Left renal cortex interstitium (tissue), 4 donors: ENCODE measurements at regions not wholly inside any gene's neighbourhood (a gene's known extent, or its start where the extent isn't known, plus 50 kb on each side); places are given as distances from the start of the nearest gene placed in this dataset.

Experiments
- DNase-seq, 4 donors: peaks; one replicate each; pipeline ENCODE4 v3.0.0-alpha.2; 2013; ENCODE audit warnings: low read depth in 4 of 4, low spot score in 2 of 4, missing footprints in 1 of 4

DNA sequence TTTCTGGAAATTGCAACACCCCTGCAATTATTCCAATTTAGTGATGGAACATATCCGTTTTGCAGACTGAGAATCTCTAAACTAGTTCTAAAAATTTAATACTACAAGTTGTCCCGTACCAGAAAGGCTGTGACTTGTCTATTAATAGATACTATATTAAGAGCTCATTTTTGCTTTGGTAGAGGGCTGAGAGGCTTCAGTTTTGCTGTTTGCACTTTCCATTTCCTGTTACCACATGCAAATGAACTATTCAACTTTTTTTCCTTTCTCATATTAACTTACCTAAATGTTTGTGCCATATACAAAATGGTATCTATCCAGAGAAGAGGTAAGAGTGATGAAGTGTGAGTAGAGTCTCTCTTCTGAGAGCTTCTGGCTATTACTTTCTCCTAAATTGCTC lies 101.5 kb upstream of the CRBN start:
- DNase-seq, result no peak

DNA sequence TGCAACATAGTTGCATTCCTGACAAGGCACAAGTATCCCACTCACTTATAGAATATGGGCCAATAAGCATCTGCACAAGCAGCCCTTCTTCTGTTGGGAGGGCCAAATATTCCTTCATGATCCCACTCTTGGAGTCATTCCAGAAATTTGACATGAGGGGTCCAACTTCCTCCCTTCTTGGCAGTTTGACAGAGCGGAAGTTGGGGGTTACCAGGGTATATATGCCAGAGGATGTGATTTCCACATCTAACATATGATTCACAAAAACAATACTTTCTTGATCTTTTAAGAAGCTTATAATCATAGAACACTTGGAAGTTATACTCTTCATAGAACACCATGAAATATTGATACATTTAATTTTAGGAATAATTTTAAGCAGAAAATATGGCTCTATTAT lies 100.9 kb upstream of the CRBN start:
- DNase-seq, result no peak

DNA sequence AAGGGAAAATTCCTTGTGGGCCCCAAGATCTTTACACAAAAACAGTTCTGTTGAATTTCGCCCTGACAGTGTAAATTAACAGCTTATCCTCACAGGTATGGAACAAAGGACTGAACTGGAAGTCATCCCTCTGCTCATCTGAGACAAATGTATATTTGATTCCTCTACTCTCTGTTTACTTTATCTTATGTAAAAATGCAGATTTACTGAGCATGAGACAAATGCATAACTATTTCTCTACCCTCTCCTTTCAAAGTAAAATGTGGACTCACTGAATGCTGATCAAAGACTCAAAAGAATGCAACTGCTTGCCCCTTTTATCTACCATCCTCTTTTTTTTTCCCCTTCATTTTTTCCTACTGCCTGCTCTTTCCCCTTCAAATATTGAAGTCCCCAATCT lies 98.6 kb upstream of the CRBN start:
- DNase-seq, result no peak

DNA sequence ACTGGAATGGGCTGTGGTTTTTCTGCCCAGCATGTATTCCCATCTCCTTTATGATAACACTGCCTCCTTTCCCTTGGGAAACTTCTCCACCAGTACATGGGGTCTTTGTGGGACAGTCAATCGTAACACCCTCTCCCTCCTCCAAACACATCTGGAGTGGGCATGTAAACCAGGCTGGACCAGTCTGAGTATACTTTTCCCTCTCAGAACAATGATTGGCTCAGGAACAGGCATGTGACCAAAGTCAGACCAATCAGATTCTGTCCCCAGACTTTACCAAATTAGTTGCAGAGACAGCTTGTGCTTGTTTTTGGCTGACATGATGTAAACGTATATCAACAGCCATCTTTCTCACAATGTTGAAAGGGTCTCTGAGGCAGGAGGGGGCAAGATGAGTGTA lies 97.1 kb upstream of the CRBN start:
- no peak for DNase-seq

DNA sequence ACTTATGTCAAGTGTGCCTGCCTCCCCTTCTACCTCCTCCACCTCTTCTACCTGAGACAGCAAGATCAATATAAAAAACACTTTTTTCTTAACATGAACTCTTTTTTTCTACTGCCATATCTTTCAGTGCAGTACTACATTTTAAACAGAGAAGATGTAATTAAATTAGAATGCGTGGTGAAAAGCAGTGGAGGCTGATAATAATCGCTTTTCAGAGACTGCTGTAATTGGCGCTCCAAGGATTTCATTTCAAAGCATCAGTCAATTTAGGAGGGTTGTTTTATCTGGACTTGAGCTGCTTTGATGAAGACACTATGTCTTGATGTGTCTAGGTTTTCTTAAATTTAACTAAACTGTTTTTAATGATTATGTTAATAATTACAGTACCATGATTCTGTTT lies 85.3 kb upstream of the CRBN start:
- no peak for DNase-seq

DNA sequence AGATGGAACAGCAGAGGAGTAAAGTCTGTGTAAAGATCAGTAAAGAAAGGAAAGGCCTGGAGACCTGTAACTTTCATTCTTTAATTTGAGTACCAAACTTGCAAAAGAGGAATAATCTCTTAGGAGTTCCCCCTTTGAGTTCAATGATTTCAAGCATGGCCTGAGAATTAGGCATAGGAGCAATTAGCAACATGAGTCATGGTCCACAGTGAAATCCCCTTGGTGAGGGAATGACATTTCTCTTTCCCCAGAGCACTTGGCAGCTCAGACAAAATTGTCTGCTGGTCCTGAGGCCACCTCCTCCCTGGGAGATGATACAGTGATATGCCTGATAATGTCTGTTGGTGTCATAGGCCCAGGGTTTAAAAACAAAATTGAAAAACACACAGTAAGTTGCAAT lies 81.4 kb upstream of the CRBN start:
- no peak for DNase-seq

DNA sequence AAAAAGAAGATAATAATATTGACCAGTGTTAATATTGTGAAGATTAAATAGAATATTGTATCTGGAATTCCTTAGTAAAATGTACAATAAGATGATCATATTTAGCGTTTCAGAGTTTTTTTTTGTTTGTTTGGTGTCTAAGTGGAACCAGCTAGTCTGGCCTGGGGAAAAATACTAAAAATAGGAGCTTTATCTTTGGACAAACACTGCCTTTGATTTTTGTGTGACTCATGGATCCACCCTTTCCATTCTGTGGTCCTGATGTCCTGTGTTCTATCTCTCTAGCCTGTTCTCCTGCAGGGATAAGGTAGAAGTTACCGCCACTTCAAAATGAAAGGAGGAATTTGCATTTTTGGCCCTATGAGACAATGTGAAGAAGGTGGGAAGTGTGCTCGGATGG lies 79.7 kb upstream of the CRBN start:
- DNase-seq, result no peak

DNA sequence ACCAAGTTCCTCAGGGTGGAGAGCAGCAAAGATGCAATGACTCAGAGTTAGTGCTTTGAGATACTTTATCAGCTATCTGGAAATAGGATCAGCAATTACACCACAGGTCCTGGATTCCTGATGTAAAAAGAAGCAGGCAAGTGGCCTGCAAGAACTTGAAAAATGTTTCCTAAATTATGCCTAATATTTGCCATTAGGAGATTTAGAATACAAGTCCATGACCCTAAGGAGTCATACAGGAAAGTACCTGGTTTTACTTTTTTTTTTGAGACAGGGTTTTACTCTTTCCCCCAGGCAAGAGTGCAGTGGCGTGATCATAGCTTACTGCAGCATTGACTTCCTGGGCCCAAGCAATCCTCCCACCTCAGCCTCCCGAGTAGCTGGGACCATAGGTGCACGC lies 78.8 kb upstream of the CRBN start:
- DNase-seq, result no peak

DNA sequence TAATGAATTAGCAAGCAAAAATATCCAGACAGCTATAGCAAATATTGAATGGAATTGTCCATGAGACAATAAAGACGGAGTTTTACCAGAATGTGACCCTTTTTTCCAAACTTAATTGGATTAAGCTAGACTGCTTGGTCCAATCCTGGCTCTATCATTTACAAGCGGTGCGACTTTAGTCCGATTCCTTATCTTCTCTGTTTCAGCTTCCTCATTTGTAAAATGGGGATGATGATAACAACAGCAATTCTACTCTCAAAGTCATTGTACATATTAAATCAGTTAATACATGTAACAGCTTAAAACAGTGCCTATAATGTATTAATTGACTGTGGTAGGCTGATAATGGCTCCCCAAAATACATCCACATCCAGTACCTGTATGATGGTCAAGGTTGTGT lies 62.1 kb upstream of the CRBN start:
- DNase-seq, result no peak

DNA sequence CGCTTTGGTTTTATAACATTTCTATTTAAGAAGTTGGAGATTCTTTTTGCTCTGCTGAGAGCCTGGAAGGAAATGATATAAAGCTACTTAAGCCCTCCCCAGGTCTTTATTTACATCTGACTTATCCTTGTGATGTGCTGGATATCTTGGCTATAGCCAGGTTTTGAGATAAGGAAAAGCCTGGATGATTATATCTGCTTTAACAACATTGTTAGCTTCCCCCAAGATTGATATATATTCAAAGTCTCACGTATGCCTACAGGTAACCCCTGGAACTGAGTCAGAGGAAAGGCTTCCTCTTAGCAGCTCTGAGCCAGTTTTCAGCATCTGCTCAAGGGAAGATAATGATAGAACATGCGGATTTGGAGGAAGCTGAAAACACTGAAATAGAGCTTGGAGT lies 61.5 kb upstream of the CRBN start:
- DNase-seq, result no peak

DNA sequence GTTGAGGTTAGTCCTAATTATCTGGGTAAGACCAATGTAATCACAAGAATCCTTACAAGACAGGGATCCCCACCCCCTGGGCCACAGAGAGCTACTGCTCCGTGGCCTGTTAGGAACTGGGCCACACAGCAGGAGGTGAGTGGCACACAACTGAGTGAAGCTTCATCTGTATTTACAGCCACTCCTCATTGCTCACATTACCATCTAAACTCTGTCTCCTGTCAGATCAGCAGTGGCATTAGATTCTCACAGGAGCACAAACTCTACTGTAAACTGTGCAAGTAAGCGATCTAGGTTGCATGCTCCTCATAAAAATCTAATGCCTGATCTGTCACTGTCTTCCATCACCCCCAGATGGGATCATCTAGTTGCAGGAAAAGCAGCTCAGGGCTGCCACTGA lies 58.5 kb upstream of the CRBN start:
- no peak for DNase-seq

DNA sequence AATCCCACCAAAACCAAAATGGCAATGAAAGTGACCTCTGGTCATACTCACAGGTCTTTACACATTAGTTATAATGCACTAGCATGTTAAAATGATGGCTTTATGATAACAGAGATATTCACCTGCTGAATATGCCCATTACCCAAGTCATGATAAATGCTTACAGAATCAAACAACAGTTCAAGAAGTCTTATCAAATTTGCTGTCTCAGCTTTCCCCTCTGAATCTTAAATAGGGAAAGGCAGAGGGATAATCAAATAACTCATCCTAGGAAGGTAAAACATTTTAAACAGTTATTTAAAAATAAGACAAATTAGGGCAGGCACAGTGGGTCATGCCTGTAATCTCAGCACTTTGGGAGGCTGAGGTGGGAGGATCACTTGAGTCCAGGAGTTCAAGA lies 52.8 kb upstream of the CRBN start:
- DNase-seq, result no peak
